GM23338 (cell line): ENCODE measurements at regions not wholly inside any gene's neighbourhood (a gene's known extent, or its start where the extent isn't known, plus 50 kb on each side); places are given as distances from the start of the nearest gene placed in this dataset.

Experiments
- ATAC-seq: fragments of 200-7000 bp; cut with Tn5 transposase; 3 replicates; pipeline ENCODE4 v1.9.1; 2020
- DNase-seq: peaks from one replicate; pipeline ENCODE4 v3.0.0-alpha.2; 2015; ENCODE audit warnings: low spot score
- H2AFZ ChIP-seq: fragments of 200-600 bp; sonication (generic); 2 replicates; pipeline ENCODE4 v1.8.0; 2016; ENCODE audit warnings: antibody characterized with exemption, mild to moderate bottlenecking, moderate library complexity
- H3F3A ChIP-seq: fragments of 200-600 bp; sonication (generic); replicated peaks from 2 replicates; pipeline ENCODE4 v1.8.0; 2017; ENCODE audit warnings: antibody characterized with exemption, mixed run types, low read depth
- H3K27ac ChIP-seq: fragments of 200-600 bp; sonication (generic); 2 replicates; pipeline ENCODE4 v1.6.1; 2016; ENCODE audit warnings: low read depth
- H3K27me3 ChIP-seq: fragments of 200-600 bp; sonication (generic); 2 replicates; pipeline ENCODE4 v1.8.0; 2016; ENCODE audit warnings: mild to moderate bottlenecking, mixed run types, moderate library complexity; ENCODE audit not compliant: insufficient read depth
- H3K36me3 ChIP-seq: fragments of 200-600 bp; sonication (generic); 2 replicates; pipeline ENCODE4 v1.8.0; 2016; ENCODE audit warnings: mild to moderate bottlenecking; ENCODE audit not compliant: insufficient read depth
- H3K4me1 ChIP-seq: fragments of 200-600 bp; sonication (generic); 2 replicates; pipeline ENCODE4 v1.8.0; 2016; ENCODE audit warnings: mild to moderate bottlenecking, moderate library complexity; ENCODE audit not compliant: insufficient read depth
- H3K4me2 ChIP-seq: fragments of 200-600 bp; sonication (generic); 2 replicates; pipeline ENCODE4 v1.7.1; 2017; ENCODE audit warnings: mixed run types
- H3K4me3 ChIP-seq: fragments of 200-600 bp; sonication (generic); 2 replicates; pipeline ENCODE4 v1.6.1; 2016; ENCODE audit warnings: mixed run types
- H3K79me2 ChIP-seq: fragments of 200-600 bp; sonication (generic); replicated peaks from 2 replicates; pipeline ENCODE4 v1.8.0; 2017; ENCODE audit warnings: mild to moderate bottlenecking; ENCODE audit not compliant: insufficient read depth
- H3K9me2 ChIP-seq: fragments of 200-600 bp; sonication (generic); 2 replicates; pipeline ENCODE4 v1.8.0; 2017; ENCODE audit not compliant: insufficient read depth
- H4K20me1 ChIP-seq: fragments of 200-600 bp; sonication (generic); replicated peaks from 2 replicates; pipeline ENCODE4 v1.8.0; 2017; ENCODE audit warnings: mild to moderate bottlenecking; ENCODE audit not compliant: insufficient read depth
- H3K27ac Mint-ChIP-seq: 2 replicates; pipeline ENCODE4 v1.8.0; 2020; ENCODE audit warnings: inconsistent platforms, mild to moderate bottlenecking, moderate library complexity, mixed read lengths
- H3K27me3 Mint-ChIP-seq: 3 replicates; pipeline ENCODE4 v1.8.0; 2022; ENCODE audit warnings: low read depth, mild to moderate bottlenecking, moderate library complexity, mixed read lengths, inconsistent platforms; ENCODE audit not compliant: insufficient read depth, poor library complexity
- H3K36me3 Mint-ChIP-seq: 3 replicates; pipeline ENCODE4 v1.8.0; 2021; ENCODE audit warnings: low read depth, mild to moderate bottlenecking, inconsistent platforms, moderate library complexity, mixed read lengths
- H3K4me1 Mint-ChIP-seq: 3 replicates; pipeline ENCODE4 v1.8.0; 2020; ENCODE audit warnings: mild to moderate bottlenecking, inconsistent platforms, mixed read lengths
- H3K4me3 Mint-ChIP-seq: 3 replicates; pipeline ENCODE4 v1.8.0; 2021; ENCODE audit warnings: moderate library complexity, mild to moderate bottlenecking, inconsistent platforms, mixed read lengths
- H3K9me3 Mint-ChIP-seq: 3 replicates; pipeline ENCODE4 v1.8.0; 2020; ENCODE audit warnings: moderate library complexity, mild to moderate bottlenecking, inconsistent platforms, mixed read lengths
- CREB1 ChIP-seq: fragments of 250-450 bp; sonication (Bioruptor Pico); IDR thresholded peaks from 2 replicates; pipeline ENCODE4 v1.5.0; 2020; ENCODE audit warnings: low read depth, mild to moderate bottlenecking, moderate library complexity
- EZH2 ChIP-seq: fragments of 200-600 bp; sonication (generic); IDR thresholded peaks from one replicate; pipeline ENCODE4 v1.8.0; 2017; ENCODE audit warnings: antibody characterized with exemption, mild to moderate bottlenecking, low read depth; ENCODE audit not compliant: unreplicated experiment
- EZH2phosphoT487 ChIP-seq: fragments of 200-600 bp; sonication (generic); IDR thresholded peaks from one replicate; pipeline ENCODE4 v1.8.1; 2018; ENCODE audit warnings: antibody characterized with exemption; ENCODE audit not compliant: unreplicated experiment
- JUNB ChIP-seq: IDR thresholded peaks from one replicate; pipeline ENCODE4 v1.6.1; 2016; ENCODE audit warnings: antibody characterized with exemption; ENCODE audit not compliant: unreplicated experiment
- NANOG ChIP-seq: IDR thresholded peaks from 2 replicates; pipeline ENCODE4 v1.6.1; 2016; ENCODE audit warnings: antibody characterized with exemption, borderline replicate concordance
- POLR2AphosphoS5 ChIP-seq: IDR thresholded peaks from 2 replicates; pipeline ENCODE4 v1.6.1; 2016; ENCODE audit warnings: antibody characterized with exemption, low read depth
- STAT1 ChIP-seq: IDR thresholded peaks from one replicate; pipeline ENCODE4 v1.6.1; 2016; ENCODE audit warnings: antibody characterized with exemption; ENCODE audit not compliant: unreplicated experiment
- ZNF114 ChIP-seq: fragments of 250-450 bp; sonication (Bioruptor Pico); IDR thresholded peaks from 2 replicates; pipeline ENCODE4 v1.5.0; 2020; ENCODE audit warnings: mild to moderate bottlenecking, moderate library complexity
- TF ChIP-seq, protein P1 (sequence below): IDR thresholded peaks from one replicate; pipeline ENCODE4 v1.6.1; 2018; ENCODE audit warnings: antibody characterized with exemption; ENCODE audit not compliant: unreplicated experiment
- TF ChIP-seq, protein P2 (sequence below): IDR thresholded peaks from 2 replicates; pipeline ENCODE4 v1.6.1; 2016; ENCODE audit warnings: antibody characterized with exemption
- TF ChIP-seq, protein P3 (sequence below): fragments of 250-450 bp; sonication (Bioruptor Pico); IDR thresholded peaks from 2 replicates; pipeline ENCODE4 v1.5.0; 2020; ENCODE audit warnings: mild to moderate bottlenecking, moderate library complexity

DNA sequence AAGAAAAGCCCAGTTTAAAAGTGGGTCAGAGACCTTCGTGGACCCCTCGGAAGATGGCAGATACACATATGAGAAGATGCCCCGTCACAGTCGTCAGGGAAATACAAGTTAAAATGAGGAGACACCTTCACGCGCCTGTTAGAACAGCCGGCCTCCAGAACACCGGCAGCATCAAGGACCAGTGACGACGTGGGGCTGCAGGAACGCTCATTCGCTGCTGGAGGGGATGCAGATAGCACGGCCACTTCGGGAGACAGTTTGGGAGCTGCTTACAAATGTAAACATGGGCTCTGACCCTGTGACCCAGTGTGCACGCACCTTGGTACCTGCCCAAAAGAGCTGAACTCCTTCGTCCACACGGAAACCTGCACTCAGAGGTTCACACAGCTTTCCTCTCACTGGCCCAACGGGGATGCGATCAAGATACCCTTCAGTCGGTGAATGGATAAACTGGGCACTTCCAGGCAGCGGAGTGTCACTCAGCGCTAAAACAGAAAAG lies 83.7 kb upstream of the CTDP1 start:
- Histone ChIP-seq H3K79me2 (no peaks in the 10 kb centered on the region), H3K4me2 (no peak overlapping the region), H3K27me3 (no peaks in the 10 kb centered on the region), H2AFZ (no peak overlapping the region), H3K36me3 (no peaks in the 10 kb centered on the region), H3K4me3 (no peak overlapping the region), H3K9me2 (no peaks in the 10 kb centered on the region), H3K4me1 (no peaks in the 10 kb centered on the region), H4K20me1 (no peaks in the 10 kb centered on the region), H3F3A (no peaks in the 10 kb centered on the region), H3K27ac (no peak overlapping the region)
- no peak for DNase-seq
- Mint-ChIP-seq H3K27me3 (peaks cover 4% of the 10 kb centered on the region), H3K4me1 (peaks cover 4% of the 10 kb centered on the region; the same call in 2 of the 3 replicates), H3K27ac (no peak overlapping the region), H3K36me3 (no peaks in the 10 kb centered on the region), H3K4me3 (no peak overlapping the region), H3K9me3 (peaks cover 2% of the 10 kb centered on the region)
- ATAC-seq, result no peak
- TF ChIP-seq EZH2, result no peak

DNA sequence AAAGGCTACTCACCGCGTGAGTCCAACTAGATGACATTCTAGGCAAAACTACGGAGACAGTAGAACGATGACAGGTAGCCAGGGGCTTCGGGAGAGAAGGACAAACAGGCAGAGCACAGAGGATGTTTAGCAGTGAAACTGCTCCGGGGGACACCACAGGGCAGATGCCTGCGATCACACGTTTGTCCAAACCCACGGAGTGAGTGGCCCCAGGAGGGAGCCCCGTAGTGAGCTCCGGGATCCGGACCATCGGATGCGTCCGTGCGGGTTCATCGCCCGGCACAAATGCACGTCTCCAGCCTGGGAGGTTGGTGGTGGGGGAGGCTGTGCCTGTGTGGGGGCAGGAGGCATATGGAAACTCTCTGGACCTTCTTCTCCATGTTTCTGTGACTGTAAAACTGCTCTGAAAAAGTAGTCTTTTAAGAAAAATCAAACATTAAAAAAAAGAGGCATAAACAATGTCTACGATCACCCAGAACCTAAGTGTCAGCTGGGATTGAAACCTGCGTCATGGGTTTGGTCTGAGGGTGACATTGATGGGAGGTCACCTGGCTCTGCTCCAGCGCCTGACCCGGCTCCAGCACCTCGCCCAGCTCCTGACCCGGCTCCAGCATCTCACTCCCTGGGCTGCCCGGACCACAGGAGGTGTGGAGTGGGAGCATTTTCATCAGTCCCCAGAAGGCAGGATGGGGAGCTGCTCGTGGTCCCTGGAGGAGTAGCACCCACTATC lies 83.0 kb upstream of the CTDP1 start:
- Histone ChIP-seq H3K27me3 (no peaks in the 10 kb centered on the region), H3K36me3 (no peaks in the 10 kb centered on the region), H3F3A (no peaks in the 10 kb centered on the region), H3K4me1 (no peaks in the 10 kb centered on the region), H3K4me2 (no peak overlapping the region), H3K79me2 (no peaks in the 10 kb centered on the region), H3K27ac (no peak overlapping the region), H2AFZ (no peak overlapping the region), H3K9me2 (no peaks in the 10 kb centered on the region), H3K4me3 (no peak overlapping the region), H4K20me1 (no peaks in the 10 kb centered on the region)
- H3K4me1 Mint-ChIP-seq, result peaks cover 10% of the 10 kb centered on the region
- H3K9me3 Mint-ChIP-seq, result peaks cover 2% of the 10 kb centered on the region
- no peaks in the 10 kb centered on the region for H3K36me3 Mint-ChIP-seq
- ATAC-seq, result no peak
- peaks cover 4% of the 10 kb centered on the region for H3K27me3 Mint-ChIP-seq
- H3K27ac Mint-ChIP-seq, result no peak overlapping the region
- DNase-seq, result no peak
- H3K4me3 Mint-ChIP-seq, result no peak overlapping the region
- TF ChIP-seq, protein P1, sequence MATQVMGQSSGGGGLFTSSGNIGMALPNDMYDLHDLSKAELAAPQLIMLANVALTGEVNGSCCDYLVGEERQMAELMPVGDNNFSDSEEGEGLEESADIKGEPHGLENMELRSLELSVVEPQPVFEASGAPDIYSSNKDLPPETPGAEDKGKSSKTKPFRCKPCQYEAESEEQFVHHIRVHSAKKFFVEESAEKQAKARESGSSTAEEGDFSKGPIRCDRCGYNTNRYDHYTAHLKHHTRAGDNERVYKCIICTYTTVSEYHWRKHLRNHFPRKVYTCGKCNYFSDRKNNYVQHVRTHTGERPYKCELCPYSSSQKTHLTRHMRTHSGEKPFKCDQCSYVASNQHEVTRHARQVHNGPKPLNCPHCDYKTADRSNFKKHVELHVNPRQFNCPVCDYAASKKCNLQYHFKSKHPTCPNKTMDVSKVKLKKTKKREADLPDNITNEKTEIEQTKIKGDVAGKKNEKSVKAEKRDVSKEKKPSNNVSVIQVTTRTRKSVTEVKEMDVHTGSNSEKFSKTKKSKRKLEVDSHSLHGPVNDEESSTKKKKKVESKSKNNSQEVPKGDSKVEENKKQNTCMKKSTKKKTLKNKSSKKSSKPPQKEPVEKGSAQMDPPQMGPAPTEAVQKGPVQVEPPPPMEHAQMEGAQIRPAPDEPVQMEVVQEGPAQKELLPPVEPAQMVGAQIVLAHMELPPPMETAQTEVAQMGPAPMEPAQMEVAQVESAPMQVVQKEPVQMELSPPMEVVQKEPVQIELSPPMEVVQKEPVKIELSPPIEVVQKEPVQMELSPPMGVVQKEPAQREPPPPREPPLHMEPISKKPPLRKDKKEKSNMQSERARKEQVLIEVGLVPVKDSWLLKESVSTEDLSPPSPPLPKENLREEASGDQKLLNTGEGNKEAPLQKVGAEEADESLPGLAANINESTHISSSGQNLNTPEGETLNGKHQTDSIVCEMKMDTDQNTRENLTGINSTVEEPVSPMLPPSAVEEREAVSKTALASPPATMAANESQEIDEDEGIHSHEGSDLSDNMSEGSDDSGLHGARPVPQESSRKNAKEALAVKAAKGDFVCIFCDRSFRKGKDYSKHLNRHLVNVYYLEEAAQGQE, result no peak
- no peak for TF ChIP-seq POLR2AphosphoS5
- TF ChIP-seq, protein P2, sequence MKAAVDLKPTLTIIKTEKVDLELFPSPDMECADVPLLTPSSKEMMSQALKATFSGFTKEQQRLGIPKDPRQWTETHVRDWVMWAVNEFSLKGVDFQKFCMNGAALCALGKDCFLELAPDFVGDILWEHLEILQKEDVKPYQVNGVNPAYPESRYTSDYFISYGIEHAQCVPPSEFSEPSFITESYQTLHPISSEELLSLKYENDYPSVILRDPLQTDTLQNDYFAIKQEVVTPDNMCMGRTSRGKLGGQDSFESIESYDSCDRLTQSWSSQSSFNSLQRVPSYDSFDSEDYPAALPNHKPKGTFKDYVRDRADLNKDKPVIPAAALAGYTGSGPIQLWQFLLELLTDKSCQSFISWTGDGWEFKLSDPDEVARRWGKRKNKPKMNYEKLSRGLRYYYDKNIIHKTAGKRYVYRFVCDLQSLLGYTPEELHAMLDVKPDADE, result no peak
- no peak for TF ChIP-seq EZH2phosphoT487
- TF ChIP-seq EZH2, result no peak
- no peak for TF ChIP-seq CREB1 (CRISPR knock-in tag)
- TF ChIP-seq, protein P3, sequence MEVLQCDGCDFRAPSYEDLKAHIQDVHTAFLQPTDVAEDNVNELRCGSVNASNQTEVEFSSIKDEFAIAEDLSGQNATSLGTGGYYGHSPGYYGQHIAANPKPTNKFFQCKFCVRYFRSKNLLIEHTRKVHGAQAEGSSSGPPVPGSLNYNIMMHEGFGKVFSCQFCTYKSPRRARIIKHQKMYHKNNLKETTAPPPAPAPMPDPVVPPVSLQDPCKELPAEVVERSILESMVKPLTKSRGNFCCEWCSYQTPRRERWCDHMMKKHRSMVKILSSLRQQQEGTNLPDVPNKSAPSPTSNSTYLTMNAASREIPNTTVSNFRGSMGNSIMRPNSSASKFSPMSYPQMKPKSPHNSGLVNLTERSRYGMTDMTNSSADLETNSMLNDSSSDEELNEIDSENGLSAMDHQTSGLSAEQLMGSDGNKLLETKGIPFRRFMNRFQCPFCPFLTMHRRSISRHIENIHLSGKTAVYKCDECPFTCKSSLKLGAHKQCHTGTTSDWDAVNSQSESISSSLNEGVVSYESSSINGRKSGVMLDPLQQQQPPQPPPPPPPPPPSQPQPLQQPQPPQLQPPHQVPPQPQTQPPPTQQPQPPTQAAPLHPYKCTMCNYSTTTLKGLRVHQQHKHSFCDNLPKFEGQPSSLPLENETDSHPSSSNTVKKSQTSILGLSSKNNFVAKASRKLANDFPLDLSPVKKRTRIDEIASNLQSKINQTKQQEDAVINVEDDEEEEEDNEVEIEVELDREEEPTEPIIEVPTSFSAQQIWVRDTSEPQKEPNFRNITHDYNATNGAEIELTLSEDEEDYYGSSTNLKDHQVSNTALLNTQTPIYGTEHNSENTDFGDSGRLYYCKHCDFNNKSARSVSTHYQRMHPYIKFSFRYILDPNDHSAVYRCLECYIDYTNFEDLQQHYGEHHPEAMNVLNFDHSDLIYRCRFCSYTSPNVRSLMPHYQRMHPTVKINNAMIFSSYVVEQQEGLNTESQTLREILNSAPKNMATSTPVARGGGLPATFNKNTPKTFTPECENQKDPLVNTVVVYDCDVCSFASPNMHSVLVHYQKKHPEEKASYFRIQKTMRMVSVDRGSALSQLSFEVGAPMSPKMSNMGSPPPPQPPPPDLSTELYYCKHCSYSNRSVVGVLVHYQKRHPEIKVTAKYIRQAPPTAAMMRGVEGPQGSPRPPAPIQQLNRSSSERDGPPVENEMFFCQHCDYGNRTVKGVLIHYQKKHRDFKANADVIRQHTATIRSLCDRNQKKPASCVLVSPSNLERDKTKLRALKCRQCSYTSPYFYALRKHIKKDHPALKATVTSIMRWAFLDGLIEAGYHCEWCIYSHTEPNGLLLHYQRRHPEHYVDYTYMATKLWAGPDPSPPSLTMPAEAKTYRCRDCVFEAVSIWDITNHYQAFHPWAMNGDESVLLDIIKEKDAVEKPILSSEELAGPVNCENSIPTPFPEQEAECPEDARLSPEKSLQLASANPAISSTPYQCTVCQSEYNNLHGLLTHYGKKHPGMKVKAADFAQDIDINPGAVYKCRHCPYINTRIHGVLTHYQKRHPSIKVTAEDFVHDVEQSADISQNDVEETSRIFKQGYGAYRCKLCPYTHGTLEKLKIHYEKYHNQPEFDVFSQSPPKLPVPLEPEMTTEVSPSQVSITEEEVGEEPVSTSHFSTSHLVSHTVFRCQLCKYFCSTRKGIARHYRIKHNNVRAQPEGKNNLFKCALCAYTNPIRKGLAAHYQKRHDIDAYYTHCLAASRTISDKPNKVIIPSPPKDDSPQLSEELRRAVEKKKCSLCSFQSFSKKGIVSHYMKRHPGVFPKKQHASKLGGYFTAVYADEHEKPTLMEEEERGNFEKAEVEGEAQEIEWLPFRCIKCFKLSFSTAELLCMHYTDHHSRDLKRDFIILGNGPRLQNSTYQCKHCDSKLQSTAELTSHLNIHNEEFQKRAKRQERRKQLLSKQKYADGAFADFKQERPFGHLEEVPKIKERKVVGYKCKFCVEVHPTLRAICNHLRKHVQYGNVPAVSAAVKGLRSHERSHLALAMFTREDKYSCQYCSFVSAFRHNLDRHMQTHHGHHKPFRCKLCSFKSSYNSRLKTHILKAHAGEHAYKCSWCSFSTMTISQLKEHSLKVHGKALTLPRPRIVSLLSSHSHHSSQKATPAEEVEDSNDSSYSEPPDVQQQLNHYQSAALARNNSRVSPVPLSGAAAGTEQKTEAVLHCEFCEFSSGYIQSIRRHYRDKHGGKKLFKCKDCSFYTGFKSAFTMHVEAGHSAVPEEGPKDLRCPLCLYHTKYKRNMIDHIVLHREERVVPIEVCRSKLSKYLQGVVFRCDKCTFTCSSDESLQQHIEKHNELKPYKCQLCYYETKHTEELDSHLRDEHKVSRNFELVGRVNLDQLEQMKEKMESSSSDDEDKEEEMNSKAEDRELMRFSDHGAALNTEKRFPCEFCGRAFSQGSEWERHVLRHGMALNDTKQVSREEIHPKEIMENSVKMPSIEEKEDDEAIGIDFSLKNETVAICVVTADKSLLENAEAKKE (CRISPR knock-in tag), result no peak
- no peak for TF ChIP-seq STAT1
- no peak for TF ChIP-seq NANOG
- TF ChIP-seq JUNB, result no peak
- TF ChIP-seq ZNF114 (CRISPR knock-in tag), result no peak
